Colonic mucosa (tissue), 4 donors: ENCODE measurements at regions not wholly inside any gene's neighbourhood (a gene's known extent, or its start where the extent isn't known, plus 50 kb on each side); places are given as distances from the start of the nearest gene placed in this dataset.

Source experiments
- DNase-seq: peaks from one replicate; pipeline ENCODE4 v3.0.0-alpha.2; 2020
- H3K27ac ChIP-seq: fragments of 200-600 bp; one replicate; pipeline ENCODE4 v1.8.0; 2021
- H3K27me3 ChIP-seq: fragments of 200-600 bp; one replicate; pipeline ENCODE4 v1.8.0; 2021
- H3K36me3 ChIP-seq: fragments of 200-600 bp; one replicate; pipeline ENCODE4 v1.8.0; 2021
- H3K4me1 ChIP-seq: fragments of 200-600 bp; one replicate; pipeline ENCODE4 v1.8.0; 2021; ENCODE audit warnings: mild to moderate bottlenecking
- H3K4me3 ChIP-seq: fragments of 200-600 bp; one replicate; pipeline ENCODE4 v1.8.0; 2021
- H3K9ac ChIP-seq, 2 donors: one replicate each; pipeline ENCODE4 v1.7.0; 2013; ENCODE audit warnings: control low read depth in 2 of 2, low read depth in 2 of 2, low read length in 2 of 2
- H3K9me3 ChIP-seq: fragments of 200-600 bp; one replicate; pipeline ENCODE4 v1.8.0; 2021
- CTCF ChIP-seq: fragments of 200-600 bp; IDR thresholded peaks from one replicate; pipeline ENCODE4 v1.8.0; 2022; ENCODE audit warnings: antibody characterized with exemption, mild to moderate bottlenecking
- intact Hi-C: fragments of 100-400 bp; cut with DNase I; formaldehyde crosslinking; loops from one replicate; pipeline ENCODE4 v1.14.1; 2022
- donor health status: healthy.
- donor health status: DM: no; HTN: no; CAD: no.
- donor health status: DM: no; HTN: no; CAD: no.

GRCh38 chr17:71909155-71909554, 211.7 kb upstream of the SOX9 start:
- Histone ChIP-seq H3K4me1 (no peaks in the 10 kb centered on the region), H3K9ac (no peak overlapping the region), H3K9me3 (no peaks in the 10 kb centered on the region), H3K36me3 (no peaks in the 10 kb centered on the region), H3K27ac (no peak overlapping the region), H3K4me3 (no peak overlapping the region), H3K27me3 (no peaks in the 10 kb centered on the region)
- no peak for TF ChIP-seq CTCF
- no peak for DNase-seq
- intact Hi-C loops: no loop called here

GRCh38 chr17:71910002-71910401, 210.8 kb upstream of the SOX9 start:
- H3K27me3 ChIP-seq: no peaks in the 10 kb centered on the region
- intact Hi-C loops: no loop called here
- H3K36me3 ChIP-seq: no peaks in the 10 kb centered on the region

GRCh38 chr17:71914042-71914441, 206.8 kb upstream of the SOX9 start:
- H3K9ac ChIP-seq: no peak overlapping the region
- TF ChIP-seq CTCF: no peak
- no peaks in the 10 kb centered on the region for H3K36me3 ChIP-seq
- H3K4me1 ChIP-seq: no peaks in the 10 kb centered on the region
- intact Hi-C loops: no loop called here
- no peak overlapping the region for H3K4me3 ChIP-seq
- DNase-seq: no peak
- H3K9me3 ChIP-seq: no peaks in the 10 kb centered on the region
- no peak overlapping the region for H3K27ac ChIP-seq
- no peaks in the 10 kb centered on the region for H3K27me3 ChIP-seq

More at GRCh38 chr17:71910002-71910401, 210.8 kb upstream of the SOX9 start:
- no peak for DNase-seq
- no peak for TF ChIP-seq CTCF
- no peaks in the 10 kb centered on the region for H3K9me3 ChIP-seq
- no peaks in the 10 kb centered on the region for H3K4me1 ChIP-seq
- H3K9ac ChIP-seq: no peak overlapping the region
- H3K27ac ChIP-seq: no peak overlapping the region
- H3K4me3 ChIP-seq: no peak overlapping the region

- no peak for DNase-seq
- Histone ChIP-seq H3K36me3 (no peaks in the 10 kb centered on the region), H3K27me3 (no peaks in the 10 kb centered on the region), H3K27ac (no peak overlapping the region), H3K9ac (no peak overlapping the region), H3K4me1 (no peaks in the 10 kb centered on the region), H3K4me3 (no peak overlapping the region), H3K9me3 (no peaks in the 10 kb centered on the region)
- TF ChIP-seq CTCF: no peak
- intact Hi-C loops: no loop called here
Observed at GRCh38 chr17:71914812-71915211, 206.0 kb upstream of the SOX9 start.

GRCh38 chr17:71917715-71918114, 203.1 kb upstream of the SOX9 start:
- no peak overlapping the region for H3K27ac ChIP-seq
- H3K9ac ChIP-seq: no peak overlapping the region
- H3K4me3 ChIP-seq: no peak overlapping the region
- TF ChIP-seq CTCF: no peak
- no peaks in the 10 kb centered on the region for H3K36me3 ChIP-seq
- H3K9me3 ChIP-seq: no peaks in the 10 kb centered on the region
- no peaks in the 10 kb centered on the region for H3K27me3 ChIP-seq
- DNase-seq: no peak
- intact Hi-C loops: no loop called here
- H3K4me1 ChIP-seq: no peaks in the 10 kb centered on the region

- Histone ChIP-seq H3K9ac (no peak overlapping the region), H3K4me1 (no peaks in the 10 kb centered on the region), H3K27ac (no peak overlapping the region), H3K27me3 (no peaks in the 10 kb centered on the region), H3K36me3 (no peaks in the 10 kb centered on the region), H3K9me3 (no peaks in the 10 kb centered on the region), H3K4me3 (no peak overlapping the region)
- TF ChIP-seq CTCF: no peak
- DNase-seq: no peak
- intact Hi-C loops: no loop called here
Observed at GRCh38 chr17:71919186-71919585, 201.6 kb upstream of the SOX9 start.
